Activated CD8-positive, alpha-beta T cell treated with anti-CD3 and anti-CD28 coated beads for 36 hours (primary cell): ENCODE measurements at regions not wholly inside any gene's neighbourhood (a gene's known extent, or its start where the extent isn't known, plus 50 kb on each side); places are given as distances from the start of the nearest gene placed in this dataset.

Experiments
- ATAC-seq: fragments of 200-7000 bp; cut with Tn5 transposase; one replicate; pipeline ENCODE4 v1.10.0; 2021; ENCODE audit warnings: mild to moderate bottlenecking, moderate library complexity
- CTCF ChIA-PET: fragments of 350-600 bp; sonication (Branson Sonifier 250); formaldehyde crosslinking; loops from one replicate; lab custom pipeline; 2021; ENCODE audit warnings: antibody characterized with exemption; lab: Charles Lee
- POLR2A ChIA-PET: fragments of 350-600 bp; sonication (Branson Sonifier 250); formaldehyde crosslinking; loops from one replicate; lab custom pipeline; 2021; ENCODE audit warnings: antibody characterized with exemption; lab: Charles Lee
- DNase-seq: peaks from one replicate; pipeline ENCODE4 v3.0.0-alpha.2; 2020
- H3K27ac Mint-ChIP-seq: one replicate; pipeline ENCODE4 v1.8.0; 2021; ENCODE audit warnings: mild to moderate bottlenecking, mixed read lengths
- H3K27me3 Mint-ChIP-seq: one replicate; pipeline ENCODE4 v1.8.0; 2021; ENCODE audit warnings: mixed read lengths
- H3K36me3 Mint-ChIP-seq: one replicate; pipeline ENCODE4 v1.8.0; 2021; ENCODE audit warnings: low read depth, mixed read lengths
- H3K4me1 Mint-ChIP-seq: one replicate; pipeline ENCODE4 v1.8.0; 2021; ENCODE audit warnings: low read depth, mixed read lengths
- H3K4me3 Mint-ChIP-seq: one replicate; pipeline ENCODE4 v1.8.0; 2021; ENCODE audit warnings: mild to moderate bottlenecking, moderate library complexity, mixed read lengths
- H3K9me3 Mint-ChIP-seq: one replicate; pipeline ENCODE4 v1.8.0; 2021; ENCODE audit warnings: mixed read lengths
- intact Hi-C: fragments of 100-400 bp; cut with micrococcal nuclease; formaldehyde crosslinking; loops from one replicate; pipeline ENCODE4 v1.10.0; 2022
- TF ChIP-seq, protein P1 (sequence below): fragments of 200-600 bp; IDR thresholded peaks from one replicate; pipeline ENCODE4 v1.8.0; 2022; ENCODE audit warnings: antibody characterized with exemption, mild to moderate bottlenecking

DNA sequence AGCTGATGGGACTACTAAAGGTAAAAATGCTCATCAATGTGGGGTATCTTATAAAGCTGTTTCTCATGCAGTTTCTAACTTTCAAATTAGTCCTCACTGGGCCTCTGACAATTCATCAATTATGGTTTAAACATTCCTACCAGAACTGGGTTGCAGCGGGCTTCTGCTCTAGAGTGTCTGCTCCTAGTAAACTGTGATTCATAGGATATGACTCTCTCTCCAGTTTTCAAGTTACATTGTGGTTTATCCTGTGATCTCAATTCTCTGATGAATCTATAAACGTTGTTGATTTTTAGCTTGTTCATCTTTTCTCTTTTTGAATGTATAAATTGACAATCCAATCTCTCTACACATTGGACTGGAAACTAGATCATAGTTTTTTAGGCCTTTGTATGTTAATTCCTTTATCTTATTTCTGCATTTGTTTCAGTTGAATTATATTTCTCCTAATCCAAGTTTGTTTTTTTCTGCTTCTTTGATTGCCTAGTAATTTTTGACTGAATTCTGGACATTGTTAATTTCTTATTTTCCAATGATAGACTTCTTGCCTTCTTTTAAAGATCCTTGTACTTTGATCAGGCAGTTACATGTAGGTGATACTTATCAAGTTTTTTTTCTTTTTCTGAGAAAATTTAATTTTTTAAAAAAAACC, 822.6 kb downstream of the TLE1 start:
- TF ChIP-seq, protein P1, sequence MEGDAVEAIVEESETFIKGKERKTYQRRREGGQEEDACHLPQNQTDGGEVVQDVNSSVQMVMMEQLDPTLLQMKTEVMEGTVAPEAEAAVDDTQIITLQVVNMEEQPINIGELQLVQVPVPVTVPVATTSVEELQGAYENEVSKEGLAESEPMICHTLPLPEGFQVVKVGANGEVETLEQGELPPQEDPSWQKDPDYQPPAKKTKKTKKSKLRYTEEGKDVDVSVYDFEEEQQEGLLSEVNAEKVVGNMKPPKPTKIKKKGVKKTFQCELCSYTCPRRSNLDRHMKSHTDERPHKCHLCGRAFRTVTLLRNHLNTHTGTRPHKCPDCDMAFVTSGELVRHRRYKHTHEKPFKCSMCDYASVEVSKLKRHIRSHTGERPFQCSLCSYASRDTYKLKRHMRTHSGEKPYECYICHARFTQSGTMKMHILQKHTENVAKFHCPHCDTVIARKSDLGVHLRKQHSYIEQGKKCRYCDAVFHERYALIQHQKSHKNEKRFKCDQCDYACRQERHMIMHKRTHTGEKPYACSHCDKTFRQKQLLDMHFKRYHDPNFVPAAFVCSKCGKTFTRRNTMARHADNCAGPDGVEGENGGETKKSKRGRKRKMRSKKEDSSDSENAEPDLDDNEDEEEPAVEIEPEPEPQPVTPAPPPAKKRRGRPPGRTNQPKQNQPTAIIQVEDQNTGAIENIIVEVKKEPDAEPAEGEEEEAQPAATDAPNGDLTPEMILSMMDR: no peak
- intact Hi-C loops: no loop called here
- Mint-ChIP-seq H3K36me3 (no peaks in the 10 kb centered on the region), H3K27ac (no peak overlapping the region), H3K9me3 (peaks cover 8% of the 10 kb centered on the region), H3K4me3 (no peak overlapping the region), H3K4me1 (no peaks in the 10 kb centered on the region), H3K27me3 (no peaks in the 10 kb centered on the region)
- POLR2A ChIA-PET: no interaction called here
- no peak for ATAC-seq
- CTCF ChIA-PET: no interaction called here
- no peak for DNase-seq

DNA sequence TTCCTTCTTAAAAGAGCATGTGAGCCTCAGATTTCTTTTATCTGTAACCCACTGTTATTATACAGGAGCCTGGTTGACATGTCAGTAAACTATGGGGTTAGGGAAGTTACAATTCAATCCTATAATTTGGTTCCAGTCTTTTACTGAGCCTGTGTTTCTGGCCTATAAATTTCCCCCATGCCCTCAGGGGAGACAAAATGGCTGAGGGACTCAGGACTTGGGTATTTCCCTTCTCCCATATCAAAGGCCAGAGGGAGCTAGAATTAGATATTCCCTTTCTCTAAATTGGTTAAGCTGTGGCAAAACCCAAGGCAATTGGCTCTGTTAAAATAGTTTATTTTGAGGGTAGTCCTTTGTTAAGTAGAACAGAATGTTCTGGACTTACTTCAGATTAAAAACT, 823.2 kb downstream of the TLE1 start:
- Mint-ChIP-seq H3K4me1 (no peaks in the 10 kb centered on the region), H3K27me3 (no peaks in the 10 kb centered on the region), H3K27ac (no peak overlapping the region), H3K9me3 (peaks cover 8% of the 10 kb centered on the region), H3K36me3 (no peaks in the 10 kb centered on the region), H3K4me3 (no peak overlapping the region)
- ChIA-PET POLR2A (no interaction called here), CTCF (no interaction called here)
- ATAC-seq (no peak), DNase-seq (no peak)
- TF ChIP-seq, protein P1: no peak
- intact Hi-C loops: no loop called here

DNA sequence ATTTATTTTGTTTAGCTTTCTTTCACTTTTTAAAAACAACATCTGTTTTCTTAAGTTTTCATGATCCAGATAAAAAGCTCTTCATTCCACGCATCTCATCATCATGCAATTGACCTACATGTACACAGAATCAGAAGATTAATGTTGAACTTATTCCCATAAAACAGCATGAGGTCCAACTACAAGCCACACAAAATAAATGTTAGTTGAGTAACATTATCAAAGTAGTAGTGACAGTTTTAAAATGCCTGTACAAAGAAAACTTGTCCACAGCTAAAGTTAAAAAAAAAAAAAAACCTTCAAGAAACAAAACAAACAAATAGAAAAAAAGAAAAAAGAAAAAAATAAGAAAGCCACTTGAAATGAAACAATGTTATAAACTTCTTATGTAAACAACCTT, 846.3 kb downstream of the TLE1 start:
- TF ChIP-seq, protein P1: no peak
- peaks cover 7% of the 10 kb centered on the region for H3K9me3 Mint-ChIP-seq
- no peaks in the 10 kb centered on the region for H3K4me1 Mint-ChIP-seq
- no peaks in the 10 kb centered on the region for H3K36me3 Mint-ChIP-seq
- intact Hi-C loops: no loop called here
- ChIA-PET POLR2A (no interaction called here), CTCF (no interaction called here)
- H3K27ac Mint-ChIP-seq: no peak overlapping the region
- H3K27me3 Mint-ChIP-seq: no peaks in the 10 kb centered on the region
- DNase-seq: no peak
- no peak for ATAC-seq
- H3K4me3 Mint-ChIP-seq: no peak overlapping the region

DNA sequence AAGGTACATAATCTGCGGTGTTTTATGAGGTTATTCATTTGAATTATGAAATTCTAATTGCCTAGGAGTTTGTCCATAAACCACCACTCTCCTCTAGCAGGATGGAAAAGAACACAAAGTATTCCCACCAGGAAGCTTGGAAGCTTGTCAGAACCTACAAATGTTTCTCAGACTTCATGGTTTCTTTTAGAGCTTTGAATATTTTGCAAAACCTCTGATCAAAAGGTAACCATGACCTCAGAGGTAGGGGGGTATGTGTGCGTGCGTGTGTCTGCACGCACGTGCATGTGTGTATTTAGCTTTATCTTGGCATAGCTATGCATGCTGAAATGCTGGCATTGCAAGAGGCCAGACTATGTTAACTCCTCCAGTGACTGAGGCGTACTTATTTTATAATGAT, 847.0 kb downstream of the TLE1 start:
- H3K9me3 Mint-ChIP-seq: peaks cover 8% of the 10 kb centered on the region
- DNase-seq (no peak), ATAC-seq (no peak)
- ChIA-PET CTCF (no interaction called here), POLR2A (no interaction called here)
- intact Hi-C loops: no loop called here
- no peak overlapping the region for H3K4me3 Mint-ChIP-seq
- TF ChIP-seq, protein P1: no peak
- no peak overlapping the region for H3K27ac Mint-ChIP-seq
- H3K27me3 Mint-ChIP-seq: no peaks in the 10 kb centered on the region
- H3K4me1 Mint-ChIP-seq: no peaks in the 10 kb centered on the region
- no peaks in the 10 kb centered on the region for H3K36me3 Mint-ChIP-seq

DNA sequence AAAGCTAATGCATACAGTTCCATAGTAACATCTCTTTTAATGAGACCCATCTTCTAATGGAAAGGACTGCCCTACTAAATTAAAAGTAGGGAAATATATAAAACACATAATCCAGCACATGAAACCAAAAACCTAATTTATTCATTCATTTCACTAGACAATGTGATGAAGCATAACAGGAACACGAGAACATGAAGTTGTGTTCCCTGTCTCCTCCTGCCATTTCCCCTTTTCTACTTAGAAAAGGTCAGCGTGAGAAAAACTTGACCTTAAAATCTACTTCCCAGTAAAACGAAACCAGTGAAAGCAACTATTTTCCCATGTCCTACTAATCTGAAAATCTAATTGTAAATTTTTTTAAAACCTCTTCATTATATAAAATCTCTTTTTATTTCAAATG, 847.5 kb downstream of the TLE1 start:
- DNase-seq (no peak), ATAC-seq (no peak)
- intact Hi-C loops: no loop called here
- Mint-ChIP-seq H3K36me3 (no peaks in the 10 kb centered on the region), H3K27ac (no peak overlapping the region), H3K4me1 (no peaks in the 10 kb centered on the region), H3K9me3 (peaks cover 8% of the 10 kb centered on the region), H3K4me3 (no peak overlapping the region), H3K27me3 (no peaks in the 10 kb centered on the region)
- TF ChIP-seq, protein P1: no peak
- ChIA-PET POLR2A (no interaction called here), CTCF (no interaction called here)
